NCI-H1417 (cell line): ENCODE measurements at regions not wholly inside any gene's neighbourhood (a gene's known extent, or its start where the extent isn't known, plus 50 kb on each side); places are given as distances from the start of the nearest gene placed in this dataset.
"Not testable (repeated sequence)": the region's sequence is repeated elsewhere in the genome, so short reads cannot be mapped to it uniquely, and the experiment has no call there.

ENCODE experiments used
- DNase-seq, 3 experiments: peaks; one replicate each; lab custom pipeline; 2025; lab: John Stamatoyannopoulos, UW

DNA sequence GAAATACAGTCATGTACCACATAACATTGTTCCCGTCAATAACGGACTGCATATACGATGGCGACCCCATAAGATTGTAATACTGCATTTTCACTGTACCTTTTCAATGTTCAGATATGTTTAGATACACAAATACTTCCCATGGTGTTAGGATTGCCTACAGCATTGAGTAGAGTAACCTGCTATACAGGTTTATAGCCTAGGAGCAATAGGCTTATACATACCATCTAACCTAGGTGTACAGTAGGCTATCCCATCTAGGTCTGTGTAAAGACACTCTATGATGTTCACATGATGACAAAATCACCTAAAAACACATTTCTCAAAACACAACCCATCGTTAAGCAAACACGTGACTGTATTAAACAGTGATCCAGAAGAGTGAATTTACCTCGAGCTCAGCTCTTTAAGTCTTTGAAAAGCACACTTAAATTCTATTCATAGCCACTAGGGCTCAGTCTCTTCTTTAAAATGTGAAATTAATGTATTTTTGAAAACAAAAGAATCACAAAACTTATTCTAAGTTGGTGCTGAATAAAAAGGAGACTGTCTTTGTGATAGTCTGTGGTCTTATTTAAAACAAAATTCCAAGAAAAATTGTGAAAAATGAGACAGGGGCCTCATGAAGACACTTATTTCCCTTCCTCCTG is 239.1 kb upstream of the ARID2 start:
- peak in 1 of 3 experiments; percentile 17 for DNase-seq

DNA sequence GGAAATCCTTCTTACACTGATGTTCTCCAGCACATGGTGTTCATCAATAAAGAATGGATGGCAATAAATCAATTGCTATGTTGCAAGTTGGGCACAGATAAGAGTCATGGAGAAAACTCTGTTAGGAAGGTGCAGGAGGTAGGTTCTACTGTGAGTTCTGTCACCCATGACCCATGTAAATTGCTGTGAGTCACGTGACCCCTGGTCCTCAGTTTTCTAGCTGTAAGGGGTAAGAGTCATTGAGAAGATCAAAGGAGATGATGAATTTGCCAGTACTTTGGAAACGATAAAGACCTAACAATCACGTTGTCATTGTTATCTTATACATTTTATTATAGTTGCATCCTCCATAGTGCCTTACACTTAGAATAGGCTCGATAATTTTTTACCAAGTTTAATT is 235.2 kb upstream of the ARID2 start:
- DNase-seq, result no peak

DNA sequence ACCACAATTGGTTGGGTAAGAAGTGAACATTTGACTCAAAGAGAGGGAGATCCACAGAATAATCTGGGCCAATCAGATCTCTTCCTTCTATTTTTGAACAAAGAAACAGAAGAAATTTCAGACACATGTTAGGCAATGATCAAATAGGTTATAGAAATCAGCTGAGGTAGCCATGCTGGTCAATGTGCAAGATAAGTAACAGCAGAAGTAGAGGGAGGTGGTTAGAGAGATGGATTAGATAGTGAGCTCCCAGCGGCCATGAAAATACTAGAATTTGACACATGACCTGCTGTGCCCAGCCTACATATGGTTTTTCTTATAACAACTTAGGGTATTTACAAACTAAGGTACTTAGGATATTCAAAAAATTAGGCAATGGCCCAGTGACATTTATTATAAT is 230.9 kb upstream of the ARID2 start:
- DNase-seq, result no peak

DNA sequence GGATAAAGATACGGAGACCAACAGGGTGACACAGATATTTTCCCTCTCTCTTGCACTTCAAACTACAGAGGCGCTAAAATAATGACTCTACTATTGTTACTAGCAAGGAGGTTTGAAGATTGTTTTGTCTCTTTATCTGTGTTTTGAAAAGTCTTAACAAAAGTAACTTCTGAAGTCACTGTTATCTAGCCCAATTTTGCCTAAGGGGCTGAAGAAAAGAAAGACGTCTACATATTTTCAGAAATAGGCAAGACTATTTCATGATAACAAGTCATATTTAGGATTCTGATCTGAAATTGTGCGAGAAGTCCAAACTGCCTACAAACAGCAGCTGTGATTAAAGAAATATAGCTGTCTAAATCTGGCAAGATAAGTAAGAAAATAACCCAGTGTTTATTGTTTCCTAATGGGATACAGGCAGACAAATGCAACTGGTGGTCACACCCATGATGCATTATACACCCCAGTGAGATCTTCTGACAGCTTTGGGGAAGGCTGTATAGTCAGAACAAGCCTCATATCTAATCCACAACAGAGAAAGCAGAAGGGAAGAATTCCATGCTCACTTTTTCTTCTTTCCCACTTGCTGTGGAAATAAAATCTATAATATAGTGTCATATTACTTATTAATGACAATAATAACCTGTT is 226.9 kb upstream of the ARID2 start:
- no peak for DNase-seq

DNA sequence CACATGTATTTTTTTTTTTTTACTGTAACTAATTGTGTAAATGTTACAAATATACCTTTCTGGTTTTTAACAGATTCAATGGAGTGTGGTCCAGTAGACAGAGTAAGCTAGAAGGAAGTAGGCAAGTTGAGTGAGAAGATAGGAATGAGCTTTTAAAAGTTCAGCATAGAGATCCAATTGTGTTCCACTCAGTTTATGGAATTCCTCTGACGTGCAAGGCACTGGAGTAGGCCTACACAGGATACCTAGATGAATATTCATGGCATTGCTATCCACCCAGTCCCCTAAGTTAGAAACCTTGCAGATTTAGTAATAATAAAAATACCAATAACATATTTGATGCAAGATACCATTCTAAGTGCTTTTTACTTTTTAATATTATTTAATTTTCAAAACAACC is 225.6 kb upstream of the ARID2 start:
- DNase-seq, result no peak

DNA sequence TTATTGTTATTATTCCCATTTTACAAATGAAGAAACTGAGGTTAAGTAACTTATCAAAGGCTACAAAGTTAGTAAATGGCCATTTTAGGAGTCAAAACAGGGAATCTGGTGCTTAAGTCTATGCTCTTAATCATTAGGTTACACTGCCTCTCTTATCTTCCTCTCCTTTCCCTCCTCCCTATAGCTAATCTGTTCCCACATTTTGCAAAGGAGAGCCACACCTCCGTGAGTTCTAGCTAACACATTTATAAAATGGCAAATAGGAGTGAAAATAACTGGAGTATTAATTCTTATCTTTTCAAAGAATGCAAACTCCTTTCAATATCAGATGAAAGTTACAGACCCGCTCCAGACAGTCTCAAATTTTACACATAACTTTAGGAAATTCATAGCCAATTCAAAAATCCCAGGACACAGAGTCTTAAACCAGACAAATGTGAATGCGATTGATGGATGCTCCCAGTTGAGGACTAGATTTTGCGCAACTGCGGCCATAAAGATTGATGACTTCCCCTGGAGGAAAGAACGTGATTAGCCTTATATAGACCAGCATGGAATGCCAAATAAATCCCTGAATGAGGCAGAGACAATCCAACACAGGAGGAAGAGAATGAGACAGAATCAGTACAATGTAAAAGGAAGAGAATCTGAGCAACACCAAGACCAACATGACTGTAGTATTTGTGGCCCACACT is 225.0 kb upstream of the ARID2 start:
- no peak for DNase-seq

DNA sequence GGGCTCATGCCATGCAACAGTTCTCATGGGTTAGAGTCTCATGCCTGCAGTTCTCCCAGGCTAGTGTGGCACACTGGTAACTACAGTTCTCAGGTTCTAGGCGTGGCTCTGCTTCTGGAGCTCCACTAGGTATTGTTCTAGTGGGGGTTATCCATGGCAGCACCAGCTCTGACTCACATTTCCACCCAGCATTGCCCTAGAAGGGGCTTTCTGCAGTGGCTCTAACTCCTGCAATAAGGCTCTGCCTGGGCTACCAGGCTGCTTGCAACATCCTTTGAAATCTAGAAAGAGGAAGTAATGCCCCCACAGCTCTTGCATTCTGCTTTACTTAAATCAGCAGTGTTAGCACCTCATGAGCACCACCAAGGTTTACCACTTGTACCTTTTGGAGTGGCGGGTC is 220.3 kb upstream of the ARID2 start:
- no peak for DNase-seq

DNA sequence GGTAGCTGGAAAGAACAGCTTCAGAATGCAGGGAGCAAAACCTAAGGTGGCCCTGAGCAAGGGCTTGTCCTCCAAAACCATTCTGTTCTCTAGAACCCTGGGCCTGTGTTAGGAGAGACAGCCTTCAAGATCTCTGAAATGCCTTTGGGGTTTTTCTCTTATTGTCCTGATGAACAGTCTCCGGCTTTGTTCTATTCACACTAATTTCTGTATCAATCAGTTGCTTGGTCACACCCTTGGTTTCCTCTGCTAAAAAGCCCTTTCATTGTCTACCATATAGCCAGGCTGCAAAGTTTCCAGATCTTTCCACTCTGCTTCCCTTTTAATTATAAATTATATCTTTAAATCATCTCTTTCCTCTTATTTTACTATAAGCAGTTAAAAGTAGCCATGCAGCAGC is 219.9 kb upstream of the ARID2 start:
- DNase-seq, result no peak

DNA sequence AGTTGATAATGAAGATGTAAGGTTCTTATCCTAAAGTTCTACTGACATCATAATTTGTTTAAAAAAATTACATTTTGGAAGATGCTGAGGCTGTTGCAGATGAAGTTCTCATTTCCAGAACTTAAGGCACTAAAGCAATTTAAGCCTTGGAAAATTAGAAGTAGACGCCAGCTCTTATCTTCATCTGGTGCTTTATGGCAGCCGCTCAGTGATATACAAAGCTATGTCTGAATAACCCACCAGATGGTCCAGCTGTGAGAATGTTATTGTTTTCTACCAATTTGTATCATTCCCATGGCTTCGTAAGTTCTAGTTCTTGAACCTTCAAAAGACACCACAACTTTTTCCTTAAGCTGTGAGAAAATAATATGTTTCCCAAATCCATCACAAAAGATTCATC is 212.1 kb upstream of the ARID2 start:
- no peak for DNase-seq

DNA sequence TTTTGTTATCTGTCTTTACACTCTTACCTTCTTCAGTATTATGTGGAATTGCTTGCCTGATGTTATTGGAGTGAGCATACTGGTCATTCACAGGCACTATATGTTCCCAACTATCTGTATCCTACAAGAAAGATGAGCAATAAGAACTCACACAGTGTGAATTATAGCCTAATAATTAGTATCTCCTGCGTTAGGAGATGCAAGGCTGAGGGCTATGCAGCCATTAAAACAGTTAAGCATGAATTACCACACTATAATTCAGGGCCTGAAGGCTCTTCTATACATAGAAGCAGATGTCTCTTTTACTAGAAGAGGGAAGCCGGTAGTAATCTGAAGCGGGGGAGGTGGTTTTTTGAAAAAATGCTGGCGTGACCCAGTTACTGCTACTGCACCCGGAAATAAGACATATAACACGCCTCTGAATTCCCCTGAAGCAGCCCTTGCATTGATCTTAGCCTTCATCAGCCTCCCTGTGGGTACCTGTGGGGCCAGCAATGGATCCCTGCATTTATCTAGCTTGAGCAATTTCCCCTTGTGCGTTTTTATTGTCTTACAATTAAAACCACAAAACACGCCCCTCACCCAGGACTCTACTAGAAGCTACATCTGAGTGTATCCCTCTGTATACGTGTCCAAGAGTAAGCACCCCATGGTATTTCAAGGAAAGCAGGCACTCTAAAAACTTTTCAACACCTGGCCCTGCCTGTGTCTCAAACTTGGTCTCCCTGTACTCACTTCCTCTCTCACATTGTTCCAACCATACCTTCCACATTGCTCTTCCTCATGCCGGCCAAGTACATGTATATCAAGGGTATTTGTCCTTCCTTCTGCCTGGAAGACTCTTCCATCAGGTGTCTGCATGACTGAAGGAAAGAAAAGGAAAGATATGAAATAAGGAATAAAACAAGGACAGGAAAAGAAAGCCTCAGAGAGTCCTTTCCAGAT is 210.9 kb upstream of the ARID2 start:
- peak in 1 of 3 experiments; percentile 41 for DNase-seq

DNA sequence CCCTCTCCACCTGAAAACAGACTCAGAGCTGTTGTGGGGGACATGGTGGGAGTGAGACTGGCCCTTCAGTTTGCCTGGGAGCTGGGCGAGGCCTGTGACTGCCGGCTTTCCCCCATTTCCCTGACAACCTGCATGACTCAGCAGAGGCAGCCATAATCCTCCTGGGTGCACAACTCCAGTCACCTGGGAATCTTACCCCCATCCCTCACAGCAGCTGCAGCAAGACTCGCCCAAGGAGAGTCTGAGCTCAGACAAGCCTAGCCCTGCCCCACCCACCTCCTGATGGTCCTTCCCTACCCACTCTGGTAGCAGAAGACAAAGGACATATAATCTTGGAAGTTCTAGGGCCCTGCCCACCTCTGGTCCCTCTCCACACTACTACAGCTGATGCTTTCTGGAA is 207.3 kb upstream of the ARID2 start:
- no peak for DNase-seq

DNA sequence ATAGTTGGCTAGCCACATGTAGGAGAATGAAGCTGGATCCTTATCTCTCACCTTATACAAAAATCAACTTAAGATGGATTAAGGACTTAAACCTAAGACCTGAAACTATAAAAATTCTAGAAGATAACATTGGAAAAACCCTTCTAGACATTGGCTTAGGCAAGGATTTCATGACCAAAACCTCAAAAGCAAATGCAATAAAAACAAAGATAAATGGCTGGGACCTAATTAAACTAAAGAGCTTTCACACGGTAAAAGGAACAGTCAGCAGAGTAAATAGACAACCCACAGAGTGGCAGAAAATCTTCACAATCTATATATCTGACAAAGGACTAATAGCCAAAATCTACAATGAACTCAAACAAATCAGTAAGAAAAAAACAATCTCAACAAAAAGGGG is 202.7 kb upstream of the ARID2 start:
- not testable (repeated sequence) for DNase-seq

DNA sequence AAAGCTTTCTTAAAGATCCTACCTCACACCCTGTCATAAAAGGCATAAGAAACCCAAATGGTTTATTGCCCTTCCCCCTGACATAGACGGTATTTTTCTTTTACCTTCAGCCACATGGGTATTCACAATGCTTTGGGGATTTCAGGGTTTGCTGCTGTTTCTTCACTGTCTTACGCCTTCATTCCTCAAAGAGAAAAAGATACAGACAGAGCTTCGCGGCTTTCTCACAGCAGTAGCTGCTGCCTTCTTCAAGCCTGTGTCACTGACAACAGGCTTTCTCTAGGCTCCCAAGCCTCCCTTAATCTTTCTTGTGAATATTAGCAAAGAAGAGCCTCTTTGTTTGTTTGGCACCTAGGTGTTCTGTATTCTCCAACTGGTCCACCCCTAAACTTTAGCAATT is 197.4 kb upstream of the ARID2 start:
- DNase-seq, result no peak

DNA sequence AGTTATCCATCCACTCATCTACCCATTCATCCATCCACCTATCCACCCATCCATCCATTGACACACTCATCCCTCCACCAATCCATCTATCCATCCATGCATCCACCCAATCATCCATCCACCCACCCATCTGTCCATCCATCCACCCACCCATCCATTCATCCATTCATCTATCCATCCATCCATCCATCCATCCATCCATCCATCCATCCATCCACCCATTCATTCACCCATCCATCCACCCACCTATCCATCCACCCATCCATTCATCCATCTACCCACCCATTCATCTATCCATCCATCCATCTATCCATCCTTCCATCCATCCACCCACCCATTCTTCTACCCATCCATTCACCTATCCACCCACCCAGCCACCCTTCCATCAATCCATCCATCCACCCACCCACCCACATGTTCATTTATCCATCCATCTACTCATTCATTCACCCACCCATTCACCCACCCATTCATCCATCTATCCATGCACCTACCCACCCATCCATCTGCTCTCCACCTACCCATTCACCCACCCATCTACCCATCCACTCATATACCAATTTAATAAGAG is 193.8 kb upstream of the ARID2 start:
- no peak for DNase-seq

DNA sequence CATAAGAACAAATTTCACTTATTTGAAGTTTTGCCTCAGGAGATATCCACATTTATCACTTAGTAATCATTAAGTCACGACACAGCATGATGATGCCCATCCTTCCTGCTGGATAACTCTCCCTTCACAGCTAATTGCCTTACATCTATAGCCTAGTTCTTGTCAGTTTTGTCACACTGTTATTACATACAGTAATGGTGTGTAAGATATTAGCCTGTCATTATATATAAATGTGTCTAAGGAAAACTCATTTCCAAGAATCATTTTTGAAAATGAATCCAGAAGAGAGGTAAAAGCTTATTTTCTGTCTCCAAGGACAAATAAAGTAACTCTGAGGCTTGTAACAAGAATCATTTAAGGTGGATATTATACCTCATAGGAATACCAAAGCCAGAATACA is 193.2 kb upstream of the ARID2 start:
- no peak for DNase-seq

DNA sequence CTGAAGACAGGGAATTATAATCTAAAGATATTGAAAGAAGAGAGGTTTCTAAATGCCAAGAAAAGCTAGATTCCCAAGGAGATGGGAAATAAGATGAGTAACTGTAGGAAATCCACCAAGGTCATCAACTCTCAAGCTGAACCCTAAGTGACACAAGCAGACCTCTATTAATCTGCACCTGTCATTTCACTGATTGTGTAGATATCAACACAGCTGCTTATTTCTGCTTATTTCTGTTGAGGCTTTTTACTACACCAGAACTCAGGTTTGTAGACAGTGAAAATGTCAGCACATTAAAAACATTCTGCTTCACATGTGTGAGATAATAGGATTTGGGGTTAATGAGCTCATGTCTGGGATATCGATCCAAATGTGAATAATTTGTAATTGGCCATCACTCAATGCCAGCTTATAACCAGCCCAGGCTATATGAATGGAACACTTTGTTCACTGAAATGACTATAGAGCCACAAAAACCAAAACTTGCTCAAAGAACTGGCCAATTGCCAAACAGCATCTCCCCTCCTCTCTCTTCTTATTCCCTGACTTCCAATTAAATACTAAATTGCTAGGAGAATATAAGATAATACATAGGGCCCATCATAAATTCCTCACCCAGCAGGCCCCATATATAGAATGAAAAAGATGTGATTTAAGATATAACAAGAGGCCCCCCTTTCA is 188.7 kb upstream of the ARID2 start:
- DNase-seq, result peak in 1 of 3 experiments; percentile 57

DNA sequence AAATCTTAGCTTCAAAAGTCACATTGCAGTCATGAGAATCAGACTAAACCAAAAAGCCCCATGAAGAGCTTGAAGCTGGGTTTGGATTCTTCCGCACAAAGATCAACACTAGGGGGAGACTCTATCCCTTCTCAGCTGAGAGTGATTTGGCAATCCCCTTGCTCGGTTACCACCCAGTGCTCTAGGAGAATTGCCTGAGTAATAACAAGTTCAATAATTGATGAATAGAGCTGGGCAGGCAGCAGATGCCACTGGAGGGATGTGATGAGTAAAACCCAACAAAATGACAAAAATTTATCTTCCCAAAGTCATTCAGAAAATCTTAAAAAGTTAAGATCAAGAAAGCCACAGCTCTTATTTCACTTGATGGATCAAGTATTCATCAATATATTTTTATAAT is 185.6 kb upstream of the ARID2 start:
- DNase-seq, result peak; percentile 70 to 92 (median 72)

DNA sequence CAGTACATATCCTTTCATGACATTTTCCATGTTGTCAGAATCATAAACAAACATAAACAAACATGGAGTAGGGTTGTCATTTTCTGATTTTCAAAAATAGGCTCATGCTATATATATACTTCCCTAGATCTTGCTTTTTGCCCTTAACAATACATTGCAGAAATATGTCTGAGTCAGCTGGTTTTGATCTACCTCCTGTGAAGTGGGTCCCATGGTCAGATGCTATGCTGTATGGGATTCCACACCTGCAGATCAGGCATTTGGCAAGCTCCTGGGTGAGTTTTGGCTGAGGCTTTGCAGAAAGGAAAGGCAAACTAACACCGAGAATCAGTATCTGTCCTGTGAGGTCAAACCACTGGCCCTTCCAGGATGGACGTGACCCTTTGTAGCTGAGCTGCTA is 183.0 kb upstream of the ARID2 start:
- DNase-seq, result no peak

DNA sequence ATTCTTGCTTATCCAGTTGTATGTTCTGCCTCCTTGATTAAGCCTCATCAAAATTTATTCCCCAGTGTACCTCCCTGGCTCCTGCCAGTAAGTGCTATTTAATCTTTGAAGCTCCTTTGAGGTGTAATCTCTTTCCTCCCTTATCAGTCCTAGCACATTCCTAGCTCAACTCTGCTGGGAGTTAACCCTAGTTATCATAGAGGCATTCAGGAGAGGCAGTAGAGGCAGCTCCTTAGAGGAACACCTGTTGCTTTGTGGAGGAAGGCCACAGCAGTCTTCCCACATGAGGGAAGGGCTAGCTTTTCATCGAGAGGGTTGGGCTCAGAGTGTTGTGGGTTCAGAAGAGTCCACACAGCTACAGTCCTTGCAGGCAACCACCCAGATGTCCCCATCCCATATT is 182.4 kb upstream of the ARID2 start:
- DNase-seq, result no peak

DNA sequence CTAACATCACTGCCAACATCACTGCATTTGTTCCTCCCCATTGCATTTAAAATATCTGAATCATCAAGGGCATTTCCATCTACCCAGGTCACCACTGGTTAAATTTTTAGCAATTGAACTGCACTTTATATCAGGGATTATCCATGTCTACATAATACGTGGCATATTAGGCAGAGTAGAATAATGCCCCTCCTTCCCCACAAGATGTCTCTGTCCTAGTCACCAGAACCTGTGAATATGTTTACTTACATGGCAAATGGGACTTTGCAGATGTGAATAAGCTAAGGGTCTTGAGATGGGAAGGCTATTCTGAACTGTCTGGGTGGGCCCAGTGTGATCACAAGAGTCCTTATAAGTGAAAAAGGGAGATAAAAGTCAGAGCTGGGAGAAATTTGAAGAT is 181.7 kb upstream of the ARID2 start:
- DNase-seq, result peak in 1 of 3 experiments; percentile 17

DNA sequence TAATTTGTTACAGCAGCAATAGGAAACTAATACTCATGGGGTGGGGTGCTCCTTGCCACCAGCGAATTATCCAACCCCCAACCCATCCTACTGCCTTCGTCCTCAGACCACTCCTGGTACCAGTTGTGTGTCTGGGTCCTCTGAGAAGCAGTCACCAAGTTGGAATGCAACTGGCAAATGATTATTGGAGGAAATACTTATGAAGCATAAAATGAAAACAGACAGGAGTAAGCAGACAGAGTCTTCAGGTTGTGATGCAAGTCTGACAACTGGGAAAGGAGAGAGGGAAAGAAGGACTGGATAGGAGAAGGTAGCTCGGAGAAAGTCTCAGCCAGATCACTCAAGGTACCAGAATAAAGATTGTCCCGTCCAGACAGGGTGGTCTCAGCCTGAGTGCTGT is 181.1 kb upstream of the ARID2 start:
- DNase-seq, result no peak
